HPDE6-E6E7 (cell line): ENCODE measurements at regions not wholly inside any gene's neighbourhood (a gene's known extent, or its start where the extent isn't known, plus 50 kb on each side); places are given as distances from the start of the nearest gene placed in this dataset.
A peak's percentile ranks its signal among the peaks of the same experiment; 100 is the strongest.

ENCODE experiments used
- DNase-seq: peaks from one replicate; pipeline ENCODE4 v3.0.0; 2011; ENCODE audit warnings: missing footprints; ENCODE audit errors: extremely low spot score

- DNase-seq, result no peak
Measured at GRCh38 chr14:45364565-45365156, 111.7 kb upstream of the MIS18BP1 start.

GRCh38 chr14:45362505-45362904 lies 109.5 kb upstream of the MIS18BP1 start:
- DNase-seq, result no peak

- DNase-seq, result no peak
Measured at GRCh38 chr14:45361727-45362126, 108.7 kb upstream of the MIS18BP1 start.

GRCh38 chr14:45359746-45360145 lies 106.7 kb upstream of the MIS18BP1 start:
- DNase-seq, result peak; percentile 19

DNA sequence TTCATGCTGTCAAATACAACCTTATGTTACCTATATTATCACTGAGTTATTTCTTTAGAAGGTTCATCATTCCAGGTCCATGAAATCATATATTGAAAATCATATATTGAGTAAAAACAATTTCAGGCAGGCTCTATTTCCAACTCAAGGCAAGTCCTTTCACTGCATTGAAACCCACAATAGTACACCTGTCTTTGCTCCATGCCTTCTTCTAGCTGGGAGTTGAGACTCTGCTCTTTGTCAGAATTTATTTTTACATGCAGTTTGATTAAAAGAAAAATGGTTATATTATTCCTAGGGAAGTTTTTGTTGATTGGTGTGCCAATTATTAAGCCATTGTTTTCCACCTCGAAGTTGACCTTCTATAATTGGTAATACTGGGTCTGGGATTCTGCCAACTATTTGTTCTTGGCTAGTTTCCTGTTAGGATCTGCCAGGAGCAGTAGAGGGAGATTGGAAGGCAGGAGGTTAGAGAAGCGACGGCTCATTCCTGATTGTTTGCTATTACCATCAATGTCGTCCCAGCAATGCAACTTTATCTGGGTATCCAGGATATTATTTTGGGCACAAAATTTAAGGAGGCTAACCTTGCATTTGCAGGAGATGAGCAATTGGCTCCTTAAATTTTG lies 79.5 kb upstream of the MIS18BP1 start:
- no peak for DNase-seq

- no peak for DNase-seq
Measured at GRCh38 chr14:45308745-45309397, 55.9 kb upstream of the MIS18BP1 start.
